NCI-H2171 treated with DMSO at 0.1 percent for 48 hours (cell line): ENCODE measurements at regions not wholly inside any gene's neighbourhood (a gene's known extent, or its start where the extent isn't known, plus 50 kb on each side); places are given as distances from the start of the nearest gene placed in this dataset.
"Not testable (repeated sequence)": the region's sequence is repeated elsewhere in the genome, so short reads cannot be mapped to it uniquely, and the experiment has no call there.

Experiments used
- DNase-seq: peaks from one replicate; lab custom pipeline; 2025; lab: John Stamatoyannopoulos, UW

DNA sequence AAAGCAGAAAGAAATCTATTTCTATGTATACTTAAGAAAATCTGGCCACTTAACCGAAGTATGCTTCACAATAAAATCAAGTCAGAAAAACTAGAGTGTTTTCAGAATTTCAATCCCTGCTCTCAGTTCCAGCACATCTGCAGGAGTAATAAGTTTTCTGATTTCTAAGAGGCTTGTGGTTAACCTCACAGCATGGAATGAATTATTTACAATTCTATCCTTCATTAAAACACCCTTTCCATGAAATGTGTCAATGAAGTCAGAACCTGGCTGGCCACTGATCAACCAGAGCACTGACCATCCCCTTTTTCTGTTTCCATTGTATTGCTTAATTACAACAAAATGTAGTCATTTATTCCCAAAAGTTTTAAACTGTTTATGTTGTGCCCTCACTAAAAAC, 781.4 kb upstream of the INTU start:
- no peak for DNase-seq

DNA sequence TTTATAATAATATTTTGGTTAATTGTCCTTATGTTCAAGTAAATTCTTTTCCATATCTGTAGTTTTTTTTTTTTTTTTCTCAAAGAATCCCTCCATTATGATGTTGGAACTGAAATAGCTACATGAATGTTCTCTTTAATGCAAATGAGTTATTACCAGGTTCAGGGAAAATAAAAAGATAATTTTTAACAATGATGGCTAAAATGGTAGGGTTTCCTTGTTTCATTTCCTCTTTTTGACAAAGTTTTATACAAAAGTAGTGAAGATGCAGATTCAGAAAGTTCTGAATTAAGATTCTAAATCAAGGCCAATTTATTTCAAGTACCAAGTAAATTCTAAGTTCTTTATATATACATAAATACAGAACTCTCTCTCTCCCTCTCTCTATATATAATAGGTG, 779.0 kb upstream of the INTU start:
- DNase-seq: no peak

DNA sequence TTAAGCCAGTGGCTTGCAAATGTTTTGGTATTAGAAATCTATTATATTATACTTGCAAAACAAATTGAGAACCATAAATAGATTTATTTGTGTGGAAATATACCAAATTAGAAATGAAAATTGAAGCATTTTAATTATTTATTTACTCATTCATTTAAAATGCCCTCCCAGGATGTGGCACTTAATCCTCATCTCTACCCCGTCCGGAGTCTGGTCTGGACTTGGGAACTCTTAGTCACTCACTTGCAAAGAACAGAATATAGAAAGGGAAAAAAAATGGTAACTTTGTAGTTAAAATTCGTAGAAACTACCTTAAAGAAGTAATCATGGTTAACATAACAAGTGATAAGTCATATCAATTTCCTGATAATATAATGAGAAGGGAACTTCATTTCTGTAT, 775.9 kb upstream of the INTU start:
- DNase-seq: no peak

DNA sequence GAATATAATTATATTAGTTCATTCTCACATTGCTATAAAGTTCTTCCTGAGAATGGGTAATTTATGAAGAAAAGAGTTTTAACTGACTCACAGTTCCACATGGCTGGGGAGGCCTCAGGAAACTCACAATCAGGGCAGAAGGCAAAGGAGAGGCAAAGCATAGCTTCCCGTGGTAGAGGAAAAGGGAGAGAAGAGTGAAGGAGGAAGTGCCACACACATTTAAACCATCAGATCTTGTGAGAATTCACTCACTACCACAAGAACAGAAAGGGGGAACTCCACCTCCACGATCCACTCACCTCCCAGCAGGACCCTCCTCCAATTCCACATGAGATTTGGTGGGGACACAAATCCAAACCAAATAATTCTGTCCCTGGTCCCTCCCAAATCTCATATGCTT, 773.4 kb upstream of the INTU start:
- no peak for DNase-seq

DNA sequence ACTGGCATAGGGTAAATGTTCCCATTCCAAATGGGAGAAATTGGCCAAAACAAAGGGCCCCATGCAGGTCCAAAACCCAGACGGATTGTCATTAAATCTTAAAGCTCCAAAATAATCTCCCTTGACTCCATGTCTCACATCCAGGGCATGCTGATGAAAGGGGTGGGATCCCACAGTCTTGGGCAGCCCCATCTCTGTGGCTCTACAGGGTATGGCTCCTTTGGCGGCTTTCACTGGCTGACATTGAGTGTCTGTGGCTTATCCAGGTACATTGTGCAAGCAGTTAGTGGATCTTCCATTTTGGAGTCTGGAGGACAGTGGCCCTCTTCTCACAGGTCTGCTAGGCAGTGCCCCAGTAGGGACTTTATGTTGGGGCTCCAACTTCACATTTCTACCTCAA, 772.9 kb upstream of the INTU start:
- no peak for DNase-seq

DNA sequence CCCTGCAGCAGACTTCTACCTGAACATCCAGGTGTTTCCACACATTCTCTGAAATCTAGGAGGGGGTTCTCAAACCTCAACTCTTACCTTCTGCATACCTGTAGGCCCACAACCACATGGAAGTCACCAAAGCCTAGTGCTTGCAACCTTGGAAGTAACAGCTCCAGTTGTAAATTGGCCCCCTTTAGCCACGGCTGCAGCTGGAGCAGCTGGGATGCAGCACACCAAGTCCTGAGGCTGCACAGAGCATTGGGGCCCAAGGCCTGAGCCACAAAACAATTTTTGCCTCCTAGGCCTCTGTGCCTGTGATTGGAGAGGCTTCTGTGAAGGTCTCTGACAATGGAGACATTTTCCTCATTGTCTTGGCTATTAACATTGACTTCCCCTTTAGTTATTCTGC, 772.4 kb upstream of the INTU start:
- DNase-seq: no peak

DNA sequence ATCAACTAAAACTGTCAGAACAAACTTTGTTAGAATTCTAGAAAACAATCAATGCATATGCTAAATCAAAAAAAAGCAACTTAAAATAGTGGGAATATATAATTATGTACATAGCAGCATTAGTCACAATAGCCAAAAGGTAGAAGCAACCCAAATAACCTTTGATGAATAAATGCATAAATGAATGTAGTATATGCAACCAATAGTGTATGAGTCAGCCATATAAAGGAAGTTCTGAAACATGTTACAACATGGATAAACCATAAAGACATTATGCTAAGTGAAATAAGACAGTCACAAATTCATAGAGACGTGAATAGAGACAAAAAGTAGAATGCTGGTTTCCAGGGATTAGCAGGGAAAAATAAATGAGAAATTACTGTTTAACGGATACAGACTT, 762.8 kb upstream of the INTU start:
- DNase-seq: no peak

DNA sequence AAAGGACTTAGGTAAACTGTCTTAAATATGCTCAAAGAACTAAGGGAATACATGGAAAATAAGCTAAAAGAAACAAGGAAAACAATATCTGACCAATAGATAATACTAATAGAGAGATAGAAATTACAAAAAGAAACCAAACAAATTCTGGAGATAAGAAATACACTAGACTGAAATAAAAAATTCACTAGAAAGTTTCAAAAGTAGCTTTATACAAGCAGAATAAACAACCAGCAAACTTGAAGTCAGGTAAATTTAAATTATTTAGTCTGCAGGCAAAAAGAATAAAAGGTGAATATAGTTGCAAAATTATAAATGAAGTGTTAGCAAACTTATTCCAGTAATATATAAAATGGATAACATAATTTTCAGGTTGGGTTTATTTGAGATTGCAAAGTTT, 760.9 kb upstream of the INTU start:
- DNase-seq: no peak

DNA sequence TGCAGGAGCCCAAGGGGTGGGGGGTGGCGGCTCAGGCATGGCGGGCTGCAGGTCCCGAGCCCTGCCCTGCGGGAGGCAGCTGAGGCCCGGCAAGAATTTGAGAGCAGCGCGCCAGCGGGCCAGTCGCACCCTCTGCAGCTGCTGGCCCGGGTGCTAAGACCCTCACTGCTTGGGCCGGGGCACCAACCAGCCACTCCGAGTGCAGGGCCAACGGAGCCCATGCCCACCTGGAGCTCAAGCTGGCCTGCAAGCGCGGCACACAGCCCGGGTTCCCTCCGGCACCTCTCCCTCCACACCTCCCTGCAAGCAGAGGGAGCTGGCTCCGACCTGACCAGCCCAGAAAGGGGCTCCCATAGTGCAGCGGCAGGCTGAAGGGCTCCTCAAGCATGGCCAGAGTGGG, 758.2 kb upstream of the INTU start:
- DNase-seq: no peak

DNA sequence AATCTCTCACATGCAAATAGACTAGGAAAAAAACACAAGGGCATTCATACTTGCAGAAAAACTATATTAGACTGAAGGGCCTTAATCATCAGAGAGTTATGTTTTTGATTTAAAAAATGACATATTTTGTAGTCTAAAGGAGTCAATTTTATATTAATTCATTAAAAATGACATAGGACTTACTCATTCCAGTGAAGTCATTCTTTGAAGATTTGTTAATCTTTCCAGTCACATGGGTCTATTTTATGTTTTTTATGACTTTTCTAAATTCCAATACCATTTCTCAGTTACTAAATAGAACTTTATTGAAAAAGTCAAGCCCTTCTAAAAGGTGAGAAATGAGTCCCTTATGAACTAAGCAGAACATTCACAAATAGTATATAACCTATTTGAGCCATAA, 743.8 kb upstream of the INTU start:
- no peak for DNase-seq

DNA sequence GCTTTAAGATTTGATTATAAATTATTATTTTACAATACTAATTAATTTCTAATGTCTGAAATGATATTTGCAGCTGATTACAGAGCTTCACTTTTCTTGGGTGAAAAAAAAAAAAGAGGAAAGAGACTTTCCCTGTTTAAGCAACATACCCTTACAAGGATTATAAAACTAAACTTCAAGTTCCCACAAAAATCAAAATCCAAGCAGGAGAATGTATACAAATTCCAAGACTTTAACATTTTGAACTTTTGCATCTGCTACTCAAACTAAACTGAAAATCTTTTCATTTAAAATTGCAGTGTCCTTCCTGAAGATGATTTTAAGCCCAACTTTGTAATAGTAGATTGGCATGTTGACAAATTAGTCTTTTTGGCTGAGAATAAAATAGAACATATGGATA, 742.4 kb upstream of the INTU start:
- no peak for DNase-seq

DNA sequence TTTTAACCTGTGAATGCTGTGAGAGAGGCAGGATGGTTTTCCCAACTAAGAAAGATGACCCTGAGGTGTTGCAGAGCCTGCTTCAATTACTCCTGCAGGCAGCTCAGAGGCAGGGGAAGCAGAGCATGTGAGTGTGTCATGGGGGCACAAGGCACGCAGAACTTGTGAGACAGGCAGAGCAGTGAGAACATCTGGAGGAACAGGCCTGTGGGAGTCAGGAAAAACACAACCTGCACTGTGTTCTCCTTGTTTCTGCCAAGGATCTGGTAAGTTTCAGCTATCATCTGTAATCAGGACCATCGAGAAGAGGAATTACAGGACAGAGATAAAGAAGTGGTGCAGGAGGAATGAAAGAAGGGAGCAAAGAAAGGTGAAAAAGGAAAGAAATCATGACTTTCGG, 741.8 kb upstream of the INTU start:
- DNase-seq: no peak

DNA sequence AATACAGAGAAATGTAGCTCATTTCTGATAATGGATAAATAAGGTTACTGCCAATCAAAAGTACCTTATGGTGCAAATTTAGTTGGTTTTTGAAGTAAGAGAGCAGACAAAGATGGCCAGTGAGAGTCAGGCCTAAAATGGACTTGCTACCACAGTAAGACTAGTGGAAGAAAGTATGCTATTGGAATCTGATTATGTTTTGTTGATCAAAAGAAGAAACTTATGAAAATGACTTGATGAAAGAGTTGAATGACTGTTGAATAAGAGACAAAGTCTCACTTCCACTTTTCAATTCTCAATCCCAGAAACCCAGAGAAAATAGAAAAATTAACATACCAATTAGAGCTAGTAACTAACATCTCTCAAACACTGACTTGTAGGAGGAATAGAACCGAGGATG, 737.8 kb upstream of the INTU start:
- no peak for DNase-seq

DNA sequence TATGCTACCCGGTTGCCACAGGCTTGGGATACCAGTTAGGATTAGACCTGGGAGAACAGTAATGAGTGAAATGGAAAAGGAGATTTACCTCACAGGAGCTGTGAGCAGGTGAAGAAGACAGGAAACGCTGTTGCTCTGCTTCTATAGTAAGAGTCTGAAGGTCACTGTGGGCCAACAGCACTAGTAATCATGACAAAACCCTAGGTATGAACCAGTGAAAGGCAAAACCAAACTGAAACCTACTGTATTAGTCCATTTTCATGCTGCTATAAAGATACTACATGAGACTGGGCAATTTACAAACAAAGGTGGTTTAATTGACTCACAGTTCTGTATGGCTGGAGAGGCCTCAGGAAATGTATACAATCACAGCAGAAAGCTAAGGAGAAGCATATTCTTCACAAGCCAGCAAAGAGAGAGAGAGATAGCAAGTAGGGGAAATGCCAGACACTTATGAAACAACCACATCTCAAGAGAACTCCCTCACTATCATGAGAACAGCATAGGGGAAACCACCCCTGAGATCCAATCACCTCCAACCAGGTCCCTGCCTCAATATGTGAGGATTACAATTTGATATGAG, 736.7 kb upstream of the INTU start:
- DNase-seq: no peak

DNA sequence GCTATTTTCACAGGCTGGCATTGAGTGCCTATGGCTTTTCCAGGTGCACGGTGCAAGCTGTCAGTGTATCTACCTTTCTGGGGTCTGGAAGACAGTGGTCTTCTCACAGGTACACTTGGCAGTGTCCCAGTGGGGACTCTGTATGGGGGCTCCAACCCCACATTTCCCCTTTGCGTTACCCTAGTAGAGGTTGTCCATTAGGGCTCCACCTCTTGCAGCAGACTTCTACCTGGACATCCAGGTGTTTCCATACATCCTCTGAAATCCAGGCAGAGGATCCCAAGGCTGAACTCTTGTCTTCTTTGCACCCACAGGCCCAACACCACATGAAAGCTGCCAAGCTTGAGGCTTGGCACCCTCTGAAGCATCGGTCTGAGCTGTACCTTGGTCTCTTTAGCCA, 735.7 kb upstream of the INTU start:
- DNase-seq: no peak

DNA sequence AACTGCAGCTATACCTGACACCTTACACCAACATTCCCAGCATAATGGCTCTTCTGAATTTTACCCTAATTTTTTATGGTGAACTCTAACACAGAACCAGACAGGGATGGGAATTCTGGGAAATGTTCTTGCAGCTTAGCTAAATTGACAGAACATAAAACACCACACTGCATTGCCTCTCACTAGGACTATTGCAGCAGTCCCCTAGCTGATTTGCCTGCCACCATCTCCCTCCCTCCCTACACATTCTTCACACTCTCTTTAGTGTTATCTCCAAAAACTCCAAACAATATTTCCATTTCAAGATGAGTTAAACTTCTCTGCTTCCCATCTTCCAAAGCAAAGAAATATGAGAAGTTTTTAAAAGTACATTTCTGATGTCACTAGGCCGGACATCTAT, 733.9 kb upstream of the INTU start:
- no peak for DNase-seq

DNA sequence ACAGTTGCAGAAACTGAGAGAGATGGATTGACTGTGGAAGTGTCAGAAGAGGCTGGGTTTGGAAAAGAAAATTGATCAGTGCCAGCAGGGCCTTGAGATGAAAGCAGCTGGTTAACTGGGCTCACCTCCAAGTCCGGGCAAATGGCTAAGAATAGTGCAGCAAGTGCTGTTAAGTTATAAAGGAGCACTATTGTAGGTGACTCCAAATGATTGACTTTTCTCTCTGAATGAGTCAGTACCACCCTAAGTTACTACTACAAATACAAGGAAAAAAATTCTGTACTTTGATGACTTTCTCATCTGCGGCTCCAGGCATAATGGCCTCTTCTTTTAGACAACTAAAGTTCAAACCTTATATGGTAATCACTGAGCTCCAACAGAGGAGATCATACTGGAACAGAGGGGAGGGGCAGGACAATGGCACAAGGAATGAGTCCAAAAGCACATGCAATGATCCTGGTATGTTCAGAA, 733.4 kb upstream of the INTU start:
- DNase-seq: peak; percentile 56

DNA sequence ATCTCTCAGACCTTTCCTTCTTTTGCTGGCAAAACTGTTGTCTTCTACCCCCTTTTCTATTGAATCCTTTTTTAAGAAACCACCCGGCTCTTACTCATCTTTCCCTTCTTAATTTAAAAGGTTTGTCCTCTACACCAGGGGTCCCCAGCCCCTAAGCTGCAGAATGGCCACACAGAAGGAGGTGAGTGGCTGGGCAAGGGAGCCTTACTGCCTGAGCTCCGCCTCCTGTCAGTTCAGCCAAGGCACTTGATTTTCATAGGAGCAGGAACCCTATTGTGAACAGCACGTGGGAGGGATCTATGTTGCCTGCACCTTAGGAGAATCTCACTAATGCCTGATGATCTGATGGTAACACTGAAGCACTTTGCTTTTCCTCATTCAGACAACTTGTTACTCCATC, 726.3 kb upstream of the INTU start:
- DNase-seq: no peak

DNA sequence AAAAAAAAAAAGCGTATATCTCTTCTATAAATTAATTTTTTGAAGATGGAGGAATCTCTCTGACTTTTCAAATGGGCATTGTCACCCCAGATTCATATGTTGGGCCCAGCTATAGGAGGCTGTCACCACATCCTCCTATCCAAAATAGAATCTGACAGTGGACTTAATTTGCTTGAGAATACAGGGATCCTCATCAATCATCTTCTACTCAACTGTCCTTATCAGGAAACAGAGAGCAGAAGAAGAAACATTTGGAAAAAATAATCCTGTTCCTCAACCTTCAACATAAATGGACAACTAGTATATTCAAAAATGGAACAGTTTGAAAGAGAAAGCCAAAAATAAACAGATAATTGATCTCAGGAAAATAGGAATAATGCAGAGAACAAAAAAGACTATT, 725.4 kb upstream of the INTU start:
- no peak for DNase-seq

DNA sequence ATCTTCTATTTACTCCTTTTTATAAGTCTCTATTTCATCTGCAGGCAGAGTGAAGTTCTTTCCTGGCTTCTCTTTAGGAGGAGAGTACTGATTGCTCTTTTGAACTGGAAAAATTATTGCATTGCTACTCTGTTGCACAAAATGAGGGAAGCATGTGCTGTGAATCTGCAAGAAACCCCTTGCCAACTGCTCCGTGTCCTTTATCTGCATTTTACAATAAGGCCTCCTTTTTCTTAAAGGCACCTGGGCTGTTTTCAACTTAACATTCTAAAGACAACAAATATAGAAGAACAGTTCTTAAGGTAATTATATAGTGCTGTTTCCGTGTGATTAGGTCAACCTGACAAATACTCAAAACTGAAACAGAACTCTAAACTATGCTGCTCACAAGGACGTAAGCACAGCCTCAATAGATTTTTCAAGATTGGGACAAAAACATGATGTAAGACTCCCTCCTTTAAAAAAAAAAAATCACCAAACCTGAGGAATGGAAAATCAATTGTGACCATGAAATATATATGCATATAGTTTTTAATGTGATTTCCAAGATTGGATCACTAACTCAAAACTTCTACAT, 716.6 kb upstream of the INTU start:
- DNase-seq: peak; percentile 16

DNA sequence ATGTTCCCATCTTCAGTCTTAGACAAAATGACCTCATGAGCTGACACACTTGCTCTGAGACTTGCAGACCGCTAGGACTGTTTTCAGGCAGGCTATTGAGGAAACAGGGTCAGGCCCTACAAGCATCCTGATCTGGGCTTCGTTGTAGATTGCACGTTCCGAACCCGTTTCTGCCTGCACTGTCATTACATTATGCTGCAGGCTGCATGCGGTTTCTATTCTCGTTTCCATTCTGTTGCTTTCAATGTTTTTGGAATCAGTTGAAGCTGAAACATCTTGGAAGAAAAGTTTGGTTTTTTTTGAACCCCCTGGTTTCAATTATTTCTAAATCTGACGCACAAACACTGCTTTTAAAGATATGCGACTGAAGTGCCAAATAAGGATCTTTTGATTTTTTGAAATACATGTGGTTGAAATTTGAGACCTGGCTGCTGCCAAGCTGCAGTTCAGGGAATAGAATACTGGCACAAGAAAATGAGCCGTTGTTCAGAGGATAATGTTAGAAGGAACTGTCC, 716.1 kb upstream of the INTU start:
- peak; percentile 42 for DNase-seq

DNA sequence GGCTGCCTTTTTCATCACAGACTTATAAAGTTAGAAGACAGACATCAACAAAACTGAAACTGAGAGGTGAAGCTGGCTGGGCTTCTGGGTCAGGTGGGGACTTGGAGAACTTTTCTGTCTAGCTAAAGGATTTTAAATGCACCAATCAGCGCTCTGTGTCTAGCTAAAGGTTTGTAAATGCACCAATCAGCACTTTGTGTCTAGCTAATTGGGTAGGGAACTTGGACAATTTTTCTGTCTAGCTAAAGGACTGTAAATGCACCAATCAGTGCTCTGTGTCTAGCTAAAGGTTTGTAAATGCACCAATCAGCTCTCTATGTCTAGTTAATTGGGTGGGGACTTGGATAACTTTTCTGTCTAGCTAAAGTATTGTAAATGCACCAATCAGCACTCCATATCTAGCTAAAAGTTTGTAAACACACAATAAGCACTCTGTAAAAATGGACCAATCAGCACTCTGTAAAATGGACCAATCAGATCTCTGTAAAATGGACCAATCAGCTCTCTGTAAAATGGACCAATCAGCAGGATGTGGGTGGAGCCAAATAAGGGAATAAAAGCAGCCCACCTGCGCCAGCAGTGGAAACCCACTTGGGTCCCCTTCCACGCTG, 710.3 kb upstream of the INTU start:
- not testable (repeated sequence) for DNase-seq

DNA sequence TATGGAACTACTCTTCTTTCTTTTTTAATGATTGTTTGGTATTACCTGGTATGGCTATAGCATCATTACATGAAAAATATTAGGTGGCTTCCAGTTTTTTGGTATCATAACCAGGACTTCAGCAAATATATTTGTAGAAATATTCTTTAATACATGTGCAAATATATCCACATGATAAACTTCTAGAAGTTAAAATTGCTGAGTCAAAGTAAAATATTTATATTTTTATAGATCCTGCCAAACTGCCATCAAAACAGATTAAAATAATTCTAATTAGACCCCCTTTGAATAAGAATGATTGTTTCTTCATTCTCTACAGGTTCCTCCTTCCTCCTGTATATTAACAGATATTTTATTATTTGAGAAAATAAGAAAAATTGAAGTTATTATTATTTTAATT, 708.5 kb upstream of the INTU start:
- no peak for DNase-seq

DNA sequence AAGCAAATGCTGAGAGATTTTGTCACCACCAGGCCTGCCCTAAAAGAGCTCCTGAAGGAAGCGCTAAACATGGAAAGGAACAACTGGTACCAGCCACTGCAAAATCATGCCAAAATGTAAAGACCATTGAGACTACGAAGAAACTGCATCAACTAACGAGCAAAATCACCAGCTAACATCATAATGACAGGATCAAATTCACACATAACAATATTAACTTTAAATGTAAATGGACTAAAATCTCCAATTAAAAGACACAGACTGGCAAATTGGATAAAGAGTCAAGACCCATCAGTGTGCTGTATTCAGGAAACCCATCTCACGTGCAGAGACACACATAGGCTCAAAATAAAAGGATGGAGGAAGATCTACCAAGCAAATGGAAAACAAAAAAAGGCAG, 702.7 kb upstream of the INTU start:
- not testable (repeated sequence) for DNase-seq
